H1 (cell line): ENCODE measurements at regions not wholly inside any gene's neighbourhood (a gene's known extent, or its start where the extent isn't known, plus 50 kb on each side); places are given as distances from the start of the nearest gene placed in this dataset.

Source experiments
- CTCF ChIA-PET: fragments of 300-600 bp; sonication (Branson Sonifier 250); formaldehyde crosslinking; loops from one replicate; lab custom pipeline; 2021; ENCODE audit not compliant: partially characterized antibody; lab: Charles Lee
- POLR2A ChIA-PET: fragments of 300-600 bp; sonication (Branson Sonifier 250); formaldehyde crosslinking; loops from one replicate; lab custom pipeline; 2021; ENCODE audit warnings: inconsistent platforms; ENCODE audit not compliant: partially characterized antibody; lab: Charles Lee
- DNase-seq, 2 experiments: peaks; one replicate each; pipeline versions ENCODE4 v3.0.0 to v3.0.0-alpha.2; 2010 to 2022; ENCODE audit warnings: low spot score in 2 of 2, low read depth in 1 of 2, mixed read lengths in 1 of 2
- FAIRE-seq: peaks from 2 replicates; lab custom pipeline; 2011; peaks lifted over from hg19 to GRCh38; lab: Jason Lieb, UNC
- H2AFZ ChIP-seq: 2 replicates; pipeline ENCODE4 v1.8.1; 2012; ENCODE audit warnings: low read length, inconsistent platforms
- H2AK5ac ChIP-seq: 2 replicates; pipeline ENCODE4 v1.6.1; 2013; ENCODE audit warnings: low read depth, low read length
- H2BK120ac ChIP-seq: replicated peaks from 2 replicates; pipeline ENCODE3; 2013; ENCODE audit warnings: low read depth, low read length, inconsistent platforms
- H2BK12ac ChIP-seq: 2 replicates; pipeline ENCODE4 v1.6.1; 2013; ENCODE audit warnings: low read depth, low read length
- H2BK15ac ChIP-seq: 2 replicates; pipeline ENCODE4 v1.6.1; 2013; ENCODE audit warnings: low read length
- H2BK20ac ChIP-seq: 2 replicates; pipeline ENCODE4 v1.6.1; 2013; ENCODE audit warnings: low read length
- H2BK5ac ChIP-seq: 2 replicates; pipeline ENCODE4 v1.6.1; 2013; ENCODE audit warnings: low read depth, low read length
- H3K14ac ChIP-seq: 2 replicates; pipeline ENCODE4 v1.6.1; 2013; ENCODE audit warnings: inconsistent platforms; ENCODE audit not compliant: insufficient read length
- H3K18ac ChIP-seq: 2 replicates; pipeline ENCODE4 v1.6.1; 2013; ENCODE audit warnings: low read length; ENCODE audit errors: extremely low read depth
- H3K23ac ChIP-seq: 2 replicates; pipeline ENCODE4 v1.6.1; 2013; ENCODE audit warnings: inconsistent platforms; ENCODE audit not compliant: insufficient read length
- H3K23me2 ChIP-seq: 2 replicates; pipeline ENCODE4 v1.6.1; 2013; ENCODE audit warnings: low read depth, low read length
- H3K27ac ChIP-seq: 2 replicates; pipeline ENCODE4 v1.6.1; 2011; ENCODE audit warnings: low read depth, low read length, inconsistent platforms
- H3K27me3 ChIP-seq, 4 experiments: replicated peaks in 1 of 4; 1 replicate in 1 of 4; 2 replicates in 3 of 4; pipeline versions ENCODE4 v1.6.1 to v1.8.1; 2011 to 2013; ENCODE audit warnings: low read length in 3 of 4, mild to moderate bottlenecking in 3 of 4, inconsistent platforms in 2 of 4, mixed read lengths in 2 of 4, moderate library complexity in 1 of 4; ENCODE audit not compliant: control insufficient read depth in 3 of 4, insufficient read depth in 3 of 4; ENCODE audit errors: extremely low read depth in 1 of 4
- H3K36me3 ChIP-seq, 4 experiments: 2 replicates each; pipeline versions ENCODE4 v1.6.1 to v1.8.1; 2011 to 2013; ENCODE audit warnings: mild to moderate bottlenecking in 4 of 4, low read length in 3 of 4, moderate library complexity in 2 of 4, control low read depth in 1 of 4, inconsistent platforms in 1 of 4; ENCODE audit not compliant: insufficient read depth in 4 of 4, control insufficient read depth in 2 of 4
- H3K4ac ChIP-seq: replicated peaks from 2 replicates; pipeline ENCODE3; 2013; ENCODE audit warnings: low read length, low read depth, mixed read lengths, inconsistent platforms; ENCODE audit not compliant: insufficient read length
- H3K4me1 ChIP-seq, 4 experiments: replicated peaks in 1 of 4; 1 replicate in 1 of 4; 2 replicates in 3 of 4; pipeline versions ENCODE4 v1.6.1 to v1.8.1; 2011 to 2013; ENCODE audit warnings: low read length in 3 of 4, inconsistent platforms in 2 of 4, mixed read lengths in 1 of 4; ENCODE audit not compliant: insufficient read depth in 4 of 4, control insufficient read depth in 3 of 4
- H3K4me2 ChIP-seq, 2 experiments: 2 replicates each; pipeline versions ENCODE4 v1.6.1 to v1.8.1; 2011 to 2013; ENCODE audit warnings: low read depth in 2 of 2, low read length in 2 of 2, control low read depth in 1 of 2, inconsistent platforms in 1 of 2, mild to moderate bottlenecking in 1 of 2; ENCODE audit not compliant: insufficient read depth in 1 of 2
- H3K4me3 ChIP-seq, 4 experiments: fragments of 200-600, 300-600 bp in 1 of 4; sonication (generic), shearing (Covaris generic), sonication (Bioruptor Twin) in 1 of 4; 2 replicates each; pipeline versions ENCODE4 v1.5.1 to v1.8.1; 2011 to 2016; ENCODE audit warnings: low read length in 4 of 4, low read depth in 3 of 4, control low read depth in 2 of 4, inconsistent platforms in 2 of 4, mild to moderate bottlenecking in 2 of 4, mixed read lengths in 1 of 4, moderate library complexity in 1 of 4; ENCODE audit not compliant: insufficient read depth in 2 of 4; ENCODE audit errors: extremely low read depth in 1 of 4
- H3K56ac ChIP-seq: replicated peaks from 2 replicates; pipeline ENCODE3; 2013; ENCODE audit warnings: low read depth, mild to moderate bottlenecking, mixed read lengths, low read length, inconsistent platforms; ENCODE audit not compliant: insufficient read length
- H3K79me1 ChIP-seq: 2 replicates; pipeline ENCODE4 v1.6.1; 2013; ENCODE audit warnings: low read depth, low read length, control low read depth
- H3K79me2 ChIP-seq, 2 experiments: 2 replicates each; pipeline versions ENCODE4 v1.6.1 to v1.8.1; 2012 to 2013; ENCODE audit warnings: low read length in 2 of 2, mild to moderate bottlenecking in 2 of 2, inconsistent platforms in 1 of 2; ENCODE audit not compliant: insufficient read depth in 2 of 2, control insufficient read depth in 1 of 2
- H3K9ac ChIP-seq, 4 experiments: replicated peaks in 1 of 4; 1 replicate in 1 of 4; 2 replicates in 3 of 4; pipeline versions ENCODE4 v1.6.1 to v1.8.1; 2011 to 2013; ENCODE audit warnings: low read depth in 3 of 4, low read length in 3 of 4, control low read depth in 2 of 4, mild to moderate bottlenecking in 2 of 4, moderate library complexity in 2 of 4, inconsistent platforms in 1 of 4; ENCODE audit errors: extremely low read depth in 1 of 4
- H3K9me3 ChIP-seq, 2 experiments: 2 replicates each; pipeline versions ENCODE4 v1.6.1 to v1.8.1; 2012 to 2013; ENCODE audit warnings: mild to moderate bottlenecking in 2 of 2, moderate library complexity in 2 of 2, control low read depth in 1 of 2, inconsistent platforms in 1 of 2, low read depth in 1 of 2, low read length in 1 of 2, mixed read lengths in 1 of 2; ENCODE audit not compliant: insufficient read depth in 2 of 2
- H4K20me1 ChIP-seq, 2 experiments: replicated peaks in 1 of 2; 2 replicates each; pipeline versions ENCODE3 to v1.8.1; 2011 to 2013; ENCODE audit warnings: inconsistent platforms in 2 of 2, low read length in 2 of 2, mild to moderate bottlenecking in 1 of 2; ENCODE audit not compliant: insufficient read depth in 2 of 2, control insufficient read depth in 1 of 2
- H4K5ac ChIP-seq: 2 replicates; pipeline ENCODE4 v1.6.1; 2013; ENCODE audit warnings: low read length, low read depth, mixed read lengths, inconsistent platforms; ENCODE audit not compliant: insufficient read length
- H4K8ac ChIP-seq: 2 replicates; pipeline ENCODE4 v1.8.0; 2013; ENCODE audit warnings: mild to moderate bottlenecking, moderate library complexity, low read length, inconsistent platforms; ENCODE audit not compliant: insufficient read depth; ENCODE audit errors: extremely low read depth
- H4K91ac ChIP-seq: replicated peaks from 2 replicates; pipeline ENCODE3; 2013; ENCODE audit warnings: low read length, mixed read lengths, inconsistent platforms; ENCODE audit not compliant: insufficient read length
- ATF2 ChIP-seq: IDR thresholded peaks from 2 replicates; pipeline ENCODE4 v1.6.1; 2012; ENCODE audit warnings: low read length, inconsistent platforms
- CBX8 ChIP-seq: fragments of 300-800, 300-1000 bp; sonication (generic); IDR thresholded peaks from 2 replicates; pipeline ENCODE4 v1.7.1; 2016; ENCODE audit warnings: low read depth, low read length, borderline replicate concordance
- CTBP2 ChIP-seq: IDR thresholded peaks from 2 replicates; pipeline ENCODE4 v1.7.0; 2011; ENCODE audit warnings: borderline replicate concordance, mild to moderate bottlenecking, moderate library complexity, mixed read lengths, low read length; ENCODE audit not compliant: insufficient read depth, insufficient read length
- HDAC2 ChIP-seq, 2 experiments: fragments of 300-600 bp in 1 of 2; sonication (generic) in 1 of 2; IDR thresholded peaks; 2 replicates each; pipeline ENCODE4 v1.6.1; 2011 to 2012; ENCODE audit warnings: low read depth in 2 of 2, low read length in 2 of 2, mild to moderate bottlenecking in 2 of 2, moderate library complexity in 2 of 2, borderline replicate concordance in 1 of 2, inconsistent platforms in 1 of 2
- POLR2AphosphoS5 ChIP-seq: IDR thresholded peaks from 2 replicates; pipeline ENCODE4 v1.6.1; 2011; ENCODE audit warnings: low read depth, low read length
- RNF2 ChIP-seq: fragments of 200-900, 300-1000 bp; sonication (generic); IDR thresholded peaks from 2 replicates; pipeline ENCODE4 v1.7.1; 2016; ENCODE audit warnings: borderline replicate concordance, low read depth, mild to moderate bottlenecking, antibody characterized with exemption, low read length; ENCODE audit not compliant: poor library complexity, severe bottlenecking; ENCODE audit errors: missing control alignments
- TBP ChIP-seq: IDR thresholded peaks from 2 replicates; pipeline ENCODE4 v1.6.1; 2011; ENCODE audit warnings: low read depth, low read length, improper control_type of control experiment
- USF2 ChIP-seq: IDR thresholded peaks from 2 replicates; pipeline ENCODE4 v1.6.1; 2011; ENCODE audit warnings: low read length, improper control_type of control experiment
- WGBS, 2 experiments: shearing (Covaris generic) in 1 of 2; methylation state at CpG; one replicate each; pipeline versions ENCODE4 v1.1.6 to v1.1.7; 2013 to 2015; ENCODE audit warnings: low lambda C conversion rate in 2 of 2, mixed read lengths in 2 of 2, inconsistent platforms in 1 of 2, low coverage in 1 of 2, missing lambda C conversion rate in 1 of 2; ENCODE audit not compliant: insufficient replicate concordance in 2 of 2, insufficient coverage in 1 of 2, insufficient read length in 1 of 2; ENCODE audit errors: extremely low coverage in 1 of 2, missing lambda C conversion rate in 1 of 2; 5-methylcytosine and 5-hydroxymethylcytosine counted together

- Histone ChIP-seq H2AK5ac (no peak overlapping the region), H4K5ac (no peak overlapping the region), H2BK120ac (no peak overlapping the region), H4K20me1 (no peaks in the 10 kb centered on the region), H3K18ac (no peak overlapping the region), H2BK12ac (no peak overlapping the region), H2BK15ac (no peak overlapping the region), H2AFZ (no peak overlapping the region), H3K14ac (no peak overlapping the region), H2BK5ac (no peak overlapping the region), H3K23me2 (no peaks in the 10 kb centered on the region), H3K56ac (no peak overlapping the region), H3K27ac (no peak overlapping the region), H3K4me1 (no peaks in the 10 kb centered on the region), H3K9ac (no peak overlapping the region), H4K8ac (no peak overlapping the region), H3K4ac (no peak overlapping the region), H3K27me3 (no peaks in the 10 kb centered on the region), H3K79me2 (no peaks in the 10 kb centered on the region), H3K9me3 (no peaks in the 10 kb centered on the region), H3K4me2 (no peak overlapping the region), H2BK20ac (no peak overlapping the region), H3K79me1 (no peaks in the 10 kb centered on the region), H4K91ac (no peak overlapping the region), H3K36me3 (no peaks in the 10 kb centered on the region), H3K23ac (no peak overlapping the region), H3K4me3 (no peak overlapping the region)
- no peak for TF ChIP-seq RNF2
- no peak for TF ChIP-seq USF2
- TF ChIP-seq ATF2: no peak
- no peak for TF ChIP-seq HDAC2 (IDR thresholded peaks at IDR 0.05; ENCODE audit: borderline replicate concordance in 1 of 2, low read depth in 2 of 2, low read length in 2 of 2)
- TF ChIP-seq CBX8: no peak
- no peak for TF ChIP-seq CTBP2
- TF ChIP-seq TBP: no peak
- no peak for TF ChIP-seq POLR2AphosphoS5
- FAIRE-seq (no peak), DNase-seq (no peak)
- WGBS, 2 experiments: 97% methylated on average over 3 of the region's 3 CpGs; no CpG with 5 or more reads in 1 of the 2 experiments
- ChIA-PET CTCF (interaction anchor here (1.5 kb wide), 1 partner anchor 127 kb away, joined by 4 read pairs; no protein-coding TSS in a partner anchor), POLR2A (interaction anchor here (1.5 kb wide), 1 partner anchor 11 kb away, joined by 5 read pairs; no protein-coding TSS in a partner anchor)
These were observed 117.1 kb upstream of the PODXL start for GRCh38 chr7:131673576-131673975.
